SK-N-MC (cell line): ENCODE measurements at regions not wholly inside any gene's neighbourhood (a gene's known extent, or its start where the extent isn't known, plus 50 kb on each side); places are given as distances from the start of the nearest gene placed in this dataset.

ENCODE experiments used
- EZH2 ChIP-seq: fragments of 200-600 bp; sonication (generic); IDR thresholded peaks from one replicate; pipeline ENCODE4 v1.6.1; 2017; ENCODE audit warnings: antibody characterized with exemption
- POLR2AphosphoS5 ChIP-seq: IDR thresholded peaks from 2 replicates; pipeline ENCODE4 v1.6.1; 2012; ENCODE audit warnings: mild to moderate bottlenecking, low read depth, low read length, borderline replicate concordance

DNA sequence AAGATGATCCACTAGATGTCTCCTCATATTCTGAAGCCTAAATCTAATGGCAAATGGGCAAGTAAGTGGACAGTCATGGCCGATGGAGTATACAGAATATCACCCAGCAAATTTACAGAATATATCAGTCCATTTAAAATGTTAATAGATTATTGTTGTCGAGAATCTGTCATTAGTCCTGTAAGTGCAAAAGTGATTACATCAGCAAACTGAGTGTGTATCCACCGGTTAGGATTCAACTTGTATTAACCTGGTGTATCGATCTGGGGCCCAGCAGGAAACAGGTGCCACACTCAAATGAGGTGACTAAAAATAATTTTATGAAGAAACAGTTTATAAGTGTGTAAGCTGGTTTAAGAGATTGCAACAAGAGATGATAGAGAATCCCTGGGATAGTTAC lies 367.9 kb upstream of the FAM47C start:
- TF ChIP-seq POLR2AphosphoS5 (no peak), EZH2 (no peak)
